Left hindlimb (tissue), 1 donor: ENCODE measurements at regions not wholly inside any gene's neighbourhood (a gene's known extent, or its start where the extent isn't known, plus 50 kb on each side); places are given as distances from the start of the nearest gene placed in this dataset.
"Not testable (repeated sequence)": the region's sequence is repeated elsewhere in the genome, so short reads cannot be mapped to it uniquely, and the experiment has no call there.

Experiments used
- DNase-seq: peaks from one replicate; pipeline ENCODE4 v3.0.0-alpha.2; 2018

- DNase-seq = no peak
Observed at GRCh38 chr4:116101321-116101720, 984.1 kb downstream of the TRAM1L1 start.

DNA sequence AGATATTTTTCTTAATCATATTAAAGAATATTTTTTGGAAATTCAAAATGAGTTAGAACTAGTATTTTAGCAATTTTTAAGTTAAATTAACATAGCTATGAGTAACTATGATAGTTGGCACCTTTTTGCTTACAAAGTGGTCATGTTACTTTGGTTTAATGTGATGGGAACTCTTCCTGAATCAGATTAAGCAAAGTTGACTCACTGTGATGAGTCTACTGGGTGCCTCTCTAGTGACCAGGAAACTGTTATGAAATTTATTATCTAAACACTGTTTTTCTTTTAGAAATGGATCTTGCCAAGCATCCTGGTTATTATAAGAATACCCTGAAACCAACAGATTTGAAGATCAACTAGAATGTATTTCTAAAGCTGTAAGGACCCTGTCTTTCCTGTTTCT is 985.8 kb downstream of the TRAM1L1 start:
- DNase-seq = no peak

GRCh38 chr4:116097353-116097752 is 983.9 kb upstream of the NDST4 start:
- not testable (repeated sequence) for DNase-seq

GRCh38 chr4:116092961-116093360 is 979.5 kb upstream of the NDST4 start:
- DNase-seq = no peak

GRCh38 chr4:116088771-116089170 is 975.4 kb upstream of the NDST4 start:
- no peak for DNase-seq

DNA sequence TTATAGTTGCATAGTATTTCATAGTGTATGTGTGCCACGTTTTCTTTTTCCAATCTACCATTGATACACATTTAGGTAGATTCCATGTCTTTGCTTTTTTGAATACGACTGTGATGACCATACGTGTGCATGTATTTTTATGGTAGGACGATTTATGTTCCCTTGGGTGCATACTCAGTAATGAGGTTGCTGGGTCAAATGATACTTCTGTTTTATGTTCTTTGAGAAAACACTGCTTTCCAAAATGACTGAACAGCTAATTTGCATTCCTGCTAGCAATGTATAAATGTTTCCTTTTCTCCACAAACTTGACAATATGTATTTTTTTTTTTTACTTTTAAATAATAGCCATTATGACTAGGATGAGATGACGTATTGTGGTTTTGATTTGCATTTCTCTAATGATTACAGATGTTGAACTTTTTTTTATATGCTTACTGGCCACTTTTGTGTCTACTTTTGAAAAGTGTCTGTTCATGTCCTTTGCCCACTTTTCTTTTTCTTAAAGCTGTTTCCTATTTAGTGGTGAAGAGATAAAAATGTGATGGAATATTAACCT is 969.5 kb upstream of the NDST4 start:
- no peak for DNase-seq

- DNase-seq = no peak
Observed at GRCh38 chr4:116073051-116073450, 959.6 kb upstream of the NDST4 start.

DNA sequence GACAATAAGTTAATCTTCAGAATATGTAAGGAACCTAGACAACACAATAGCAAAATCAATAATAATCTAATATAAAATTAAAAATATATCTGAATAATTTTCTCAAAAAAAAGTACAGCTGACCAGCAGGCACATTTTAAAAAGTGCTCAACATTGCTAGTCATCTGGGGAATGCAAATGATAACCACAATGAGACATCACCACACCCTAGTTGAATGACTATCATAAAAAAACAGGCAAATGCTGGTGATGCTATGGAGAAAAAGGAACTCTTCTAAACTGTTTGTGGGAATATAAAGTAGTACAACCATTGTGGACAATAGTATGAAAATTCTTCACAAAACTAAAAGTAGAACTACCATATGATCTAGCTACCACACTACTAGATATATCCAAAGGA is 956.9 kb upstream of the NDST4 start:
- DNase-seq = no peak

- no peak for DNase-seq
Observed at GRCh38 chr4:116066711-116067245, 953.4 kb upstream of the NDST4 start.

GRCh38 chr4:116064331-116064730 is 950.9 kb upstream of the NDST4 start:
- no peak for DNase-seq

DNA sequence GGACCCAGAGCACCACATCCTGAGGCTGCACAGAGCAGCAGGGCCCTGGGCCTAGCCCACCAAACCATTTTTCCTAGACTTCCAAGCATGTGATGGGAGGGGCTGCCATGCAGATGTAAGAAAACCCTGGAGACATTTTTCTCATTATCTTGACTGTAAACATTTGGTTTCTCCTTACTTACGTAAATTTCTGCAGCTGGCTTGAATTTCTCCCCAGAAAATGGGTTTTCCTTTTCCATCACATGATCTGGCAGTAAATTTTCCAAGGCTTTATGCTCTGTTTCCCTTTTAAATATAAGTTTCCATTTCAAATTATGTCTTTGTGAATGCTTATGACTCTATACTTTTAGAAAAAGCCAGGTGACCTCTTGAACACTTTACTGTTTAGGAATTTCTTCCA is 945.9 kb upstream of the NDST4 start:
- no peak for DNase-seq

- no peak for DNase-seq
Observed at GRCh38 chr4:116058129-116058528, 944.7 kb upstream of the NDST4 start.

- DNase-seq = no peak
Observed at GRCh38 chr4:116055857-116056827, 942.7 kb upstream of the NDST4 start.

GRCh38 chr4:116027311-116027710 is 913.9 kb upstream of the NDST4 start:
- DNase-seq = no peak

DNA sequence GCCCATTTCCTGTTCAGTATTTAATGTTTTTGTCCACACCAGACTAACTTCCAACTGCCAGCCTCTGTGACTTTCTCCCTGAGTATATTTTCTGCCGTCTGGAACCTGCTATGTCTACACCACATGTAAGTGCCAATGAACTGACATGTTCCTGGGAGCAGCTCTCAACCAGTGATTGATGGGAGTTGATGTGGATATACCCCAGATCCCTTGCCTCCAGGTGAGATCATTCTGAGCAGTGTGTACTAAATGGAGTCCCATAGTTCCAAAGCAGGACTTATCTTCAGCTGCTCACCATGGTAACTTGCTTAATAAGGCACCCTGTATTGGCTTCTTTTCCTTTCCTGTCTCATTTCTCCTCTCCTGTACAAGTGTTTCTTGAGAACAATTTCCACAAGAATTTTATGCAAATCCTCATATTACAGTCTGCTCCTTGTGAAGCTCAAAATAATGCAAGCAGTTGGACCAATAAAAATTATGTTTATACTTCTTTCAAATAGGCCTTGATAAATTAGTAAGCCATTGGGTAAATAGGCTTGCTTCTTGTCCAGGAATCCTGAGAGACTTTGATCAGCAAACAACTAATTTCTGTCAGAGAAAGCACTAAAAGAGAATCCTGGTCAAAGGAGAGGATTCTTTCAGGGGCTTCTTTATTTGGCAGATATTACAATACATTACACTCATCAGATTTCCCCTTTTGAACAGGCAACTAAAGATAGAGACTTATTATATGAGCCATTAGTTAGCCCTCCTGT is 911.7 kb upstream of the NDST4 start:
- DNase-seq = no peak

- DNase-seq = no peak
Observed at GRCh38 chr4:116023049-116023448, 909.6 kb upstream of the NDST4 start.

- no peak for DNase-seq
Observed at GRCh38 chr4:116020141-116020722, 906.8 kb upstream of the NDST4 start.

DNA sequence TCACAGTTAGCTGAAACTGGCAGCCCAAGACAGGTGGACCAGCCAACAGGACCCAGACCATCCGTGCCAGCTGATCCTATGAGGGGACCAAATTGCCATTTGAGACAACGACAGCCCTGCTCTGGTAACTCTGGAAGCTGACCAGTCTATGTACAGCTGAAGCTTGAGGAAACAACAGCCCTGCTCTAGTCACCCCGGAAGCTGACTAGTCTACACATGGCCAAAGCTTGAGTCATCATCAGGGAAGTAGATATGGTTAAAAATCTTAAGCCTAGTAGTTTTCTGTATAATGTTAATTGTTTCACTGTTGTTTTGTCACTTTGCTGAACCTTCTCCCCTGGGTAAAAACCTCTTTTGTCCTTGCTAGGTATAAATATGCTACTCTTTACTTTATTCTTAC is 905.4 kb upstream of the NDST4 start:
- no peak for DNase-seq

DNA sequence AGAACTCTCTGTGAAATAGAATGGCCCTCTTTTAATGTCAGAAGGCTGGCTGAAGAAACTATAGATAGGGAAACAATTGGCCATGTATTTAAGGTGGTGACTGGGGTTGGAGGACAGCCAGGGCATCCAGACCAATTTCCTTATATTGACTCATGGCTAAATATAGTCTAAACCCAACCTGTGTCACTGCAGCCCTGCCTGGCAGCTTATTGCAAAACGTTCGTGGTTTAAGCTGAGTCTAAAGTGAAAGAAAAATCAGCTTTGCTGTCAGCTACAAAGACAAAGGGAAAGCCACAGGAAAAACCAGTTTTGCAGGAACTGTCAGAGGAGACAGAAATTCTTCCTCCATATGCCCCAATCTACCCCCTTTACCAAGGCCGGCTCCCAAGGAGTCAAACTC is 902.8 kb upstream of the NDST4 start:
- DNase-seq = no peak

DNA sequence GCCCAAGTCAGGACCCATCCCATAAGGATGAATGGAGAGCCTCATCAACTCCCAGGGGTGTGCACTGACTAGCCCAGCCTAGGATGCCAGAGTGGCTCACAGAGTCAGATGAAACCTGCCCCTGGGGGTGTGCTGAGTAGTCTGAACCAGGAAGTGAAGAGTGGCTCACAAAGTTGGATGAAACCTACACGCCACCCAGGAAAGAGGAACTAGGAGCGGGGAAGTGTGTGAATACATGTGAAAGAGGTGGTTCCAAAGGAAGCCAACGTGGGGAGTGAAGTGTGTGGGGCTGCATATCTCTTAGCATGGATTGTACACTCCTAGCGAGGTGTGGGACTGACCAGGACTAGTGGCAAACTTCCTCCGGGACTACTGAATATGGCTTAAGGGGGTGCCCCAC is 902.1 kb upstream of the NDST4 start:
- no peak for DNase-seq

- DNase-seq = no peak
Observed at GRCh38 chr4:116015062-116015461, 901.6 kb upstream of the NDST4 start.

GRCh38 chr4:116010923-116011322 is 897.5 kb upstream of the NDST4 start:
- no peak for DNase-seq

DNA sequence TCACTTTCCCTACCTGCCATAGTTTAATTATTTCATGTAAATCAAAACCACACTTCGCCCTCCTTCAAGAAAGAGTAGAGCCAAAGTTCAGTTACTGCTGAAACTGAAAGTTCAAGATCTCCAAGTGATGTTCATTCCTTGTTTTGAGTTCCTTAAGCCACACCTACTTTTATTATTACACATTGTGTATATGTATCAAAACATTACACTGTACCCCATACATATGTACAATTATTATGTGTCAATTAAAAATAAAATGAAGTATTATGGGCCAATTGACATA is 892.3 kb upstream of the NDST4 start:
- no peak for DNase-seq
